Erythroblast (primary cell): ENCODE measurements at regions not wholly inside any gene's neighbourhood (a gene's known extent, or its start where the extent isn't known, plus 50 kb on each side); places are given as distances from the start of the nearest gene placed in this dataset.
"Not testable (repeated sequence)": the region's sequence is repeated elsewhere in the genome, so short reads cannot be mapped to it uniquely, and the experiment has no call there.

Experiments
- DNase-seq, 2 experiments: peaks; one replicate each; lab custom pipeline; 2025; lab: John Stamatoyannopoulos, UW
- GATA1 ChIP-seq: IDR thresholded peaks from 2 replicates; pipeline ENCODE4 v1.6.1; 2011; ENCODE audit warnings: low read depth, mild to moderate bottlenecking, control low read depth, low read length, moderate library complexity
- POLR2A ChIP-seq: IDR thresholded peaks from 2 replicates; pipeline ENCODE4 v1.6.1; 2011; ENCODE audit warnings: mild to moderate bottlenecking, low read length

DNA sequence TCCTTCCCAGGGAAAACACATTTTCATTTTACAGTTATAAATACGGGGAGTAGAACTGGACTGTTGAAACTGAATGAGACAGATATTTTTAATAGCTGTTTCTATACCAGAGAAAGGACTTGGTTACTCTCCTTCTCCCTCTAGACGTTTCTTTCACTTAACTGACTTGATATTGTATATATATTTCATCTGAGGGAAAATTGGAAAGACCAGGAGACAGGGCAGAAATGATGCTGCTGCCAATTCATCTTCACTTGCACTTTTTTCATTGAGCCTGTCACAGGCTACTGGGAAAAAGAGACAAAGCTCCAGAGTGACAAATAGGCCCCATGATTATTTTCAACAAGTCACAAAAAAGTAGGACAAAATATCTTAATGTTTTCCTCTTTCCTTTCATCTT is 636.0 kb upstream of the TPK1 start:
- TF ChIP-seq GATA1: no peak
- TF ChIP-seq POLR2A: no peak
- no peak for DNase-seq

DNA sequence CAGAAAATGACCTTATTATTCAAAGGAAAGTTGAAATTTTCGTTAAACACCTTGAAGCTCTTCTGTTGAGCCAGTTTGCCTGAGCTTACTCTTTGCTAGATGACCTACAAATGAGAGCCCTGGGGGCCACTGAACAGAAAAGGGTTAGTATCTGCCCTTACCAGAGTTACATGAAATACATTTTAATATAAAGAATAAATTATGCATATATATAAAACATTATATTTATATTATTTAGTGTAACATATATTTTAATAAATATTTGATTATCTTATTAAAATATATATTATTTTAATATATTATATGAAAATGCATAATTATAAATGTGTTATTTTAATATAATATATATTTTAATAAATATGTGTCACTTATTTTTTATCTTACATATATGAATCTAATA is 628.4 kb upstream of the TPK1 start:
- no peak for DNase-seq

DNA sequence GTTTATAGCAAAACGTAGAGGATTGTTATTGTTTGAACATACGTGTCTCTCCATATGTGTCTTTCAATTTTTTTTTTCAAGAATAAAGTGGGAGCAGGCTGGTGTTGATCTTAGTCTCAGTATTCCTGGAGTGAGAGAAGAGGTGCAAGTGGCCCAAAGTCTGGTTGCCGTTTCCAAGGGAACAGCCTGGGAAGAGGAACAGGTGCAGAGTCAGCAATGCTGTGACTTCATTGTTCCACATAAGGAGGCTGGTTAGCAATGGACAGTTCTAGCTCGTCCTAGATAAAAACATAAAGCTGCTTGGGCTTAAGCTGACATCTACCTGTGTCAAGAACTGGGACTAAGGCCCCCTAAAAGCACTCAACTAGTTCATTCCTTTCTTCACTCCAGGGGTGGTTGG is 626.6 kb upstream of the TPK1 start:
- no peak for DNase-seq
- TF ChIP-seq POLR2A: no peak
- no peak for TF ChIP-seq GATA1

More for the DNA sequence above, 628.4 kb upstream of the TPK1 start:
- TF ChIP-seq POLR2A: no peak
- no peak for TF ChIP-seq GATA1

DNA sequence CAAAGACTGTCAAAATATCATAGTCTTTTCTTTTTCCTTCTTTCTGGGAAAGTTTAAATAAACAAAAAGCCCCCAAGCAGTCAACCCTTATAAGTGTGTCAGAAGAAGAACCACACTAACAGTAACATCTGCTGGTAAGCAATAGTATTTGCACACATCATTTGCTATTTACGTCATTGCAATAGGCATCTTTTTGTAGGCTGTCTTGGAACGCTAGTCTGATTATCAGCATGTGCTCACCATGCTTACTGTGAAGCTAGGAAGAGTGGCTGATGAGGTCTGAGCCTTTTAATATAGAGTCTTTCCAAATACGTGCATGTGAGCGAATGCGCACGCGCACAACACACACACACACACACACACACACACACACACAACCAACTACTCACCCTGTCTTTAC is 599.0 kb upstream of the TPK1 start:
- no peak for TF ChIP-seq POLR2A
- TF ChIP-seq GATA1: no peak
- no peak for DNase-seq

DNA sequence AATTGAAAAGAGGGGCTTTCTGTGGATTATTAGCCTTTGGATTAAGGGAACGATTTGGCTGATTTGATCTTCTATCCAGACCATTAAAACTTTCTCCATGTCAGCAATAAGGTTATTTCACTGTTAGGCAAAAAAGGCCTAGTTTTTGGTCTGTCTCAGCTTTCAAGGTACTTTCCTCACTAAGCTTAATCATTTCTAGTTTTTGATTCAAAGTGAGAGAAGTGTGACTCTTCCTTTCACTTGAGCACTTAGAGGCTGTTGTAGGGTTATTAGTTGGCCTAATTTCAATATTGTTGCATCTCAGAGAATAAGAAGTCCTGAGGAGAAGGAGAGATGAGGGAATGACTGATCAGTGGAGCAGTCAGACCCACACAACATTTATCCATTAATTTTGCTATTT is 596.0 kb upstream of the TPK1 start:
- no peak for DNase-seq
- TF ChIP-seq GATA1 (no peak), POLR2A (no peak)

GRCh38 chr7:145418481-145418880 is 582.6 kb upstream of the TPK1 start:
- not testable (repeated sequence) for DNase-seq

- DNase-seq: no peak
- TF ChIP-seq POLR2A (no peak), GATA1 (no peak)
These were observed 575.2 kb upstream of the TPK1 start for GRCh38 chr7:145411066-145411465.

- DNase-seq: no peak
- no peak for TF ChIP-seq GATA1
- TF ChIP-seq POLR2A: no peak
These were observed 562.9 kb upstream of the TPK1 start for GRCh38 chr7:145398758-145399157.

DNA sequence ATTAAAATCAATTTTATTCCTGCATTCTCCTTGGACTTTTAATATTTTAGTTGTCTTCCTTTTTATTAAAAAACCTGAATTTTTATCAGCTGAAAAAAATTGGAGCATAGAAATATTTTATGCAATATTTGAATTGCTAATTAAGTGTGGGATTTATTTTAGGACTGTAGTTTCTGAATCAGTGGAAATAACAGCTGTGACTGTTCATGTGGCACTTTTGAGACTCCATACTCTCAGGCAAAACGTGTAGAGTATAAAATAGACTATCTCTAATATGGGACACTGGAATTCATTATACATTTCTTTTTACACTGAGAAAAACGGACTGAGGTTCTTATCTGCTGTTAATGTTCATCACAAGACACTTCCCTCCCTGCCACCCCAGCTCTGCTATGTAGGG is 558.3 kb upstream of the TPK1 start:
- no peak for DNase-seq
- no peak for TF ChIP-seq POLR2A
- TF ChIP-seq GATA1: no peak

DNA sequence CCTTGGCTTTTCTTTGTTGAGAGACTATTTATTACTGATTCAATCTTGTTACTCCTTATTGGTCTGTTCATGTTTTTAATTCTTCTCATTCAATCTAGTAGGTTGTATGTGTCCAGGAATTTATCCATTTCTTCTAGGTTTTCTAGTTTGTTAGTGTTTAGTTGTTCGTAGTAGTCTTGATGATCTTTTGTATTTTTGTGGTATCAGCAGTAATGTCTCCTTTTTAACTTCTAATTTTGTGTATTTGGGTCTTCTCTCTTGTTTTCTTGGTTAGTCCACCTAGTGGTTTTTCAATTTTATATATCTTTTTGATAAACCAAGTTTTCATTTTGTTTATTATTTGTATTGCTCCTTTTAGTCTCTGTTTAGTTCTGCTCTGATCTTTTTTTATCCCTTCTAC is 546.9 kb upstream of the TPK1 start:
- TF ChIP-seq POLR2A: no peak
- TF ChIP-seq GATA1: no peak
- DNase-seq: no peak

GRCh38 chr7:145378197-145378596 is 542.3 kb upstream of the TPK1 start:
- no peak for DNase-seq
- no peak for TF ChIP-seq GATA1
- TF ChIP-seq POLR2A: no peak

GRCh38 chr7:145360511-145361100 is 524.8 kb upstream of the TPK1 start:
- DNase-seq: no peak
- no peak for TF ChIP-seq GATA1
- TF ChIP-seq POLR2A: no peak

- DNase-seq: no peak
- TF ChIP-seq POLR2A (no peak), GATA1 (no peak)
These were observed 514.5 kb upstream of the TPK1 start for GRCh38 chr7:145350334-145350733.

- not testable (repeated sequence) for DNase-seq
These were observed 513.6 kb upstream of the TPK1 start for GRCh38 chr7:145349452-145349851.

DNA sequence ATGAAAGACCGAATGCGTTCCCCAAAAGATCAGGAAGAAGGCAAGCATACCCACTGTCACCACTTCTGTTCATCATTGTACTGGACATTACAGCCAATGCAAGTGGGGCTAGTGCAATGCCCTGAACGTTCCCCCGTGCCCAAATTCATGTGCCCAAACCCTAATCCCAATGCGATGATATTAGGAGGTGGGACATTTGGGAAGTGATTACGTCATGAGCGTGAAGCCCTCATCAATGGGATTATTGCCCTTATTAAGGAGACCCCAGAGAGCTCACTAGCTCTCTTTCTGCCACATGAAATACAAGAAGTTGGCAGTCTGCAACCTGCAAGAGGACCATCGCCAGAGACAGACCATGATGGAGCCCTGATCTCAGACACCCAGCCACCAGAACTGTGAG is 511.4 kb upstream of the TPK1 start:
- TF ChIP-seq GATA1 (no peak), POLR2A (no peak)
- DNase-seq: no peak

DNA sequence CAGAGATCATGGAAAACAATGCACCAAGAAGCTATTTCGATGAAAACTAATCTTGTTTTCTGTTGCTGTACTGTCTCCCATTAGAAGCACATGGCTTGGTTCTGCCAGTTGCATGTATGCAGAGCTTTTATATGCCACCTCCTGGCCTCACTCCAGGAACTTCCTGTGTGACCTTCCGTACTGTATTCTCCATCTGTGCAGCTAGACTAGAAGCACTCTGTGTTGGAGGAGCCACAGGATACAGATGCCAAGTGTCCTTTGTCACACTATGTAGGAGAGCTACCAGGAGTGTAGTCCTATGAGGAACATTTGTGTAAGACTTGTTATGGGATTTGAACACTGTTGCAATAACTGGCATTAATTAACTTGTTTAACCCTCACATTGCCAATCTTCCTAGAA is 503.5 kb upstream of the TPK1 start:
- TF ChIP-seq POLR2A: no peak
- no peak for DNase-seq

DNA sequence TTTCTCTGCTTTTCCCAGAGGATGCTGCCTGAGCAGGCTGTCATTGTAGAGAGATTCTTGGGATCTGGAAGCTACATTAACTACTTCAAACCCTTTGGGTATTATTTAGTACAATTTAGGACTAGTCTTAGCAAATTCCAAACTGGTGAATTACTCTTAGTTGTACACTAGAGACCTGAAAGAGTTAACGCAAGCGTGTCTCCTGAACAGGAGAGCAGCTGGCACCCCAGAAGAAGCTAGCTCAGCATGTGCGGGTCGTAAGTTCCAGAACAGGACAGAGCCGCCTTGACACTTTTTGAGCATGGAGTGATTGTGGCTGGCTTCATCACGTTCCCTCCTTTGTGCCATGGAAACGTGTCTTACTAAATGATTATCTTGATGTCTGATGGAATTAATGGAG is 495.7 kb upstream of the TPK1 start:
- TF ChIP-seq POLR2A (no peak), GATA1 (no peak)
- no peak for DNase-seq
